Activated CD8-positive, alpha-beta T cell treated with anti-CD3 and anti-CD28 coated beads for 36 hours (primary cell): ENCODE measurements at regions not wholly inside any gene's neighbourhood (a gene's known extent, or its start where the extent isn't known, plus 50 kb on each side); places are given as distances from the start of the nearest gene placed in this dataset.

Source experiments
- ATAC-seq: fragments of 200-7000 bp; cut with Tn5 transposase; one replicate; pipeline ENCODE4 v1.10.0; 2021; ENCODE audit warnings: mild to moderate bottlenecking, moderate library complexity
- CTCF ChIA-PET: fragments of 350-600 bp; sonication (Branson Sonifier 250); formaldehyde crosslinking; loops from one replicate; lab custom pipeline; 2021; ENCODE audit warnings: antibody characterized with exemption; lab: Charles Lee
- POLR2A ChIA-PET: fragments of 350-600 bp; sonication (Branson Sonifier 250); formaldehyde crosslinking; loops from one replicate; lab custom pipeline; 2021; ENCODE audit warnings: antibody characterized with exemption; lab: Charles Lee
- DNase-seq: peaks from one replicate; pipeline ENCODE4 v3.0.0-alpha.2; 2020
- H3K27ac Mint-ChIP-seq: one replicate; pipeline ENCODE4 v1.8.0; 2021; ENCODE audit warnings: mild to moderate bottlenecking, mixed read lengths
- H3K27me3 Mint-ChIP-seq: one replicate; pipeline ENCODE4 v1.8.0; 2021; ENCODE audit warnings: mixed read lengths
- H3K36me3 Mint-ChIP-seq: one replicate; pipeline ENCODE4 v1.8.0; 2021; ENCODE audit warnings: low read depth, mixed read lengths
- H3K4me1 Mint-ChIP-seq: one replicate; pipeline ENCODE4 v1.8.0; 2021; ENCODE audit warnings: low read depth, mixed read lengths
- H3K4me3 Mint-ChIP-seq: one replicate; pipeline ENCODE4 v1.8.0; 2021; ENCODE audit warnings: mild to moderate bottlenecking, moderate library complexity, mixed read lengths
- H3K9me3 Mint-ChIP-seq: one replicate; pipeline ENCODE4 v1.8.0; 2021; ENCODE audit warnings: mixed read lengths
- CTCF ChIP-seq: fragments of 200-600 bp; IDR thresholded peaks from one replicate; pipeline ENCODE4 v1.8.0; 2022; ENCODE audit warnings: antibody characterized with exemption, mild to moderate bottlenecking
- intact Hi-C: fragments of 100-400 bp; cut with micrococcal nuclease; formaldehyde crosslinking; loops from one replicate; pipeline ENCODE4 v1.10.0; 2022

GRCh38 chr22:48957987-48958321, 869.7 kb downstream of the BRD1 start:
- ChIA-PET CTCF (no interaction called here), POLR2A (no interaction called here)
- Mint-ChIP-seq H3K4me3 (no peak overlapping the region), H3K36me3 (no peaks in the 10 kb centered on the region), H3K27ac (no peak overlapping the region), H3K9me3 (no peaks in the 10 kb centered on the region), H3K27me3 (peaks cover 15% of the 10 kb centered on the region), H3K4me1 (no peaks in the 10 kb centered on the region)
- no peak for TF ChIP-seq CTCF
- DNase-seq (no peak), ATAC-seq (no peak)
- intact Hi-C loops, result no loop called here

DNA sequence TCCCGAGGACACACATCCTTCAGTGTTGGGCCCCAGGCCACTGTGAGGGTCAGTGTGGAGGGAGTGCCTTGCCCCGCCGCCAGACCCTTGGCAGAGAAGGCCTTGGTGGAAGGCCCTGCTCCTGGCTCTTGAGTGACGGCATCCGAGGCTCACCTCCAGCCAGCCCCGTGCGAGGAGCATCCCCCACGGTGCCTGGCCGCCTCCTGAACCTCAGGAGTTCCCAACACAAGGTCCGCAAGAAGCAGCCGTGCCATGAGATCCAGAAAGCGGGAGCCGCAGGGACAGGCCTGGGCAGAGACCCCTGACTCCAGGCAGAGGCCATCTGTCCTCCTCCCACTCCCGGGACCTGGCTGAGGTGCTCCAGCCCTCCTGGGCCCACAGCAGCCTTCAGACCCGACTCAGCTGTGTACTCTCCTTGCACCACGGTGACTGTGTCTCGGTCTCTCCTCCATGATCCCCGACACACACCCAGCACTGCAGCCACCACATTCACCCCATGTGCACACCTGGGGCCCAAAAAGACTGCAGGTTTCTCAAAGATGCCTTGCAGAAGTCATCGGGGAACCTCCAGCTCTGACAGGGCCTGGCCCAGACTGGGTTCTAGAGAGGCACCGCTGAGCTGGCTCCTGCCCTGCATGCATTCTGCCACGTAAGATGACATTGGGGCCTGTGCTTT, 870.2 kb downstream of the BRD1 start:
- Mint-ChIP-seq H3K27me3 (peaks cover 14% of the 10 kb centered on the region), H3K4me1 (no peaks in the 10 kb centered on the region), H3K27ac (no peak overlapping the region), H3K9me3 (no peaks in the 10 kb centered on the region), H3K4me3 (no peak overlapping the region), H3K36me3 (no peaks in the 10 kb centered on the region)
- ATAC-seq (no peak), DNase-seq (no peak)
- ChIA-PET CTCF (no interaction called here), POLR2A (no interaction called here)
- intact Hi-C loops, result no loop called here
- TF ChIP-seq CTCF, result no peak

DNA sequence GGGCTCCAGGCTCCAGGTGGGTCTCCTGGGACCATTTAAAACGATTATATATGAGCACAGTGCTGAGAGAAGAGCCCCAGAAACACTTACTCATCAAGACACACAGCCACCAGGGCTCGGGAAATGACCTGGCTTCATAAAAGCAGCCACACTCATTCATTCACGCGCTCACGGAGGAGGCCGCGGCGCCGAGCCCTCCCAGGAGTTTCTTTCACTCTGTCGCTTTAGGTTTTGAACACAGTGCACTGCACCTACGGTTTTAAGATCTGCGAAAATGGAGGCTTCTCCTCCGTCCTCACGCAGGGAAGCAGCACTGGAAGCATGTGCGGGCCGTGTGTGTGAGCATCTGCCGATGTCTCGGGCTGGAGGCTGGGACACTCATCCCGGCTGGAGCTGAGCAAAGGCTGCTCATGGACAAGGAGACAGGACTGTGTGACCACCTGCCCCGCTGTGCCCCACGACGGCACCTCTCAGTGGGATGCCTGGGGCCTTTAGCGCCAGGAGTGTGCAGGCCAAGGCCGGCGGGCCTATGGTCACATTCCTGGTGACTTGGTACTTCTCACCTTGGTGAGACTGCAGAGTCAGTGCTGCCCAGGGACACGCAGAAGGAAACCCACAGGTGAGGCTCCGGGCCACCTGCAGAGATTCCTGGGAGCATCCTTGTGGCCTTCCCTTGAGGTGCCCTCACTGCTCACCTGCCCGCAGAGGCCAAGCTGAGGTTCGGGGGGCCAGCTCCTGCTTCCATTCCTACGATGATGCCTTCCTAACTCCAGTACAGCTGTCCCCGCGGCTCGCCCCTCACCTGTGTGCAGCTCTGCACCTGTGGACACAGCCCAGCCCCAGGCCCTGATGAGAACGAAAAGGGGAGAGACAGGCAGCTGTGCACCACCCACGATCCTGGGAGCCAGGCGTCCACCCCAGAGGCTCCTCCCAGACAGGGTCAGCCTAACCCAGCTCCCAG, 872.0 kb downstream of the BRD1 start:
- no peak overlapping the region for H3K4me3 Mint-ChIP-seq
- H3K9me3 Mint-ChIP-seq, result no peaks in the 10 kb centered on the region
- peaks cover 5% of the 10 kb centered on the region for H3K27me3 Mint-ChIP-seq
- ChIA-PET POLR2A (interaction anchor here (0.6 kb wide), 1 partner anchor 45 kb away, joined by 3 read pairs; no protein-coding TSS in a partner anchor), CTCF (no interaction called here)
- H3K27ac Mint-ChIP-seq, result no peak overlapping the region
- intact Hi-C loops, result no loop called here
- DNase-seq, result no peak
- no peak for TF ChIP-seq CTCF
- H3K36me3 Mint-ChIP-seq, result no peaks in the 10 kb centered on the region
- ATAC-seq, result no peak
- H3K4me1 Mint-ChIP-seq, result no peaks in the 10 kb centered on the region

DNA sequence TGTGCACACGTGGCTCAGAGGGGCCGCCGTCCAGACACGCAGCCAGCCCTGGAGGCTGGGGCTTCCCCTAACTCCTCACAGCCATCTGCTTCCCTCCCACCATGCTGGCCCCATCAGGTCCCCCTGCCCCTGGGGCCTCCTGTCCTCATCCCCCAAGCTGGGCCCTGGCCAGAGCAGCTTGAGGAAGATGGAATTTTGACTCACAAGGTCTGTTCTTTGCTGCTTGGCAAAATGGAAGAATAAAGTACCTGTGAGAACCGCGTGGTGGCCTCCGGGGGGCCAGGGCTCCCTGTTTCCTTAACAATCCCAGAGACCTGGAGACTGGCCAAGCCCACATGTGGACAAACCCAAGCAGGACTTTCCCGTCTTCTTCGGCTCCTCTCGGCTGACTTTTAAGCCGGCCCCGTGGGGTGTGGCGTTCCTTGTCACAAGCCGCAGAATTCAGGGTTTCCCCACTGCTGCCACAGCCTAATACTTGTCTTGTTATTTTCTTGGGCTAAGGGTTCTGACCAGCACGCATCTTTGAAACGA, 872.8 kb downstream of the BRD1 start:
- ChIA-PET CTCF (no interaction called here), POLR2A (no interaction called here)
- no peaks in the 10 kb centered on the region for H3K4me1 Mint-ChIP-seq
- DNase-seq (no peak), ATAC-seq (no peak)
- no peaks in the 10 kb centered on the region for H3K27me3 Mint-ChIP-seq
- no peak overlapping the region for H3K4me3 Mint-ChIP-seq
- H3K36me3 Mint-ChIP-seq, result no peaks in the 10 kb centered on the region
- no peak overlapping the region for H3K27ac Mint-ChIP-seq
- H3K9me3 Mint-ChIP-seq, result no peaks in the 10 kb centered on the region
- TF ChIP-seq CTCF, result no peak
- intact Hi-C loops, result no loop called here

- CTCF ChIA-PET, result no interaction called here
Observed at GRCh38 chr22:48953830-48954229, 873.8 kb downstream of the BRD1 start.

More at GRCh38 chr22:48953830-48954229, 873.8 kb downstream of the BRD1 start:
- Mint-ChIP-seq H3K27ac (no peak overlapping the region), H3K4me1 (no peaks in the 10 kb centered on the region), H3K36me3 (no peaks in the 10 kb centered on the region), H3K27me3 (peaks cover 3% of the 10 kb centered on the region), H3K9me3 (no peaks in the 10 kb centered on the region), H3K4me3 (no peak overlapping the region)
- no peak for TF ChIP-seq CTCF
- ATAC-seq (no peak), DNase-seq (no peak)
- POLR2A ChIA-PET, result no interaction called here
- intact Hi-C loops, result no loop called here
